GM21423 (cell line): ENCODE measurements at regions not wholly inside any gene's neighbourhood (a gene's known extent, or its start where the extent isn't known, plus 50 kb on each side); places are given as distances from the start of the nearest gene placed in this dataset.

Source experiments
- ATAC-seq: cut with Tn5 transposase; IDR thresholded peaks from one replicate; pipeline ENCODE4 v1.9.1; 2021; ENCODE audit warnings: mild to moderate bottlenecking, moderate library complexity; ENCODE audit not compliant: unreplicated experiment

- no peak for ATAC-seq
These were observed 96.9 kb upstream of the GLS start for GRCh38 chr2:190783513-190784263.

GRCh38 chr2:190785334-190785733, 95.3 kb upstream of the GLS start:
- ATAC-seq, result no peak

- ATAC-seq, result no peak
These were observed 94.0 kb upstream of the GLS start for GRCh38 chr2:190786404-190787166.

DNA sequence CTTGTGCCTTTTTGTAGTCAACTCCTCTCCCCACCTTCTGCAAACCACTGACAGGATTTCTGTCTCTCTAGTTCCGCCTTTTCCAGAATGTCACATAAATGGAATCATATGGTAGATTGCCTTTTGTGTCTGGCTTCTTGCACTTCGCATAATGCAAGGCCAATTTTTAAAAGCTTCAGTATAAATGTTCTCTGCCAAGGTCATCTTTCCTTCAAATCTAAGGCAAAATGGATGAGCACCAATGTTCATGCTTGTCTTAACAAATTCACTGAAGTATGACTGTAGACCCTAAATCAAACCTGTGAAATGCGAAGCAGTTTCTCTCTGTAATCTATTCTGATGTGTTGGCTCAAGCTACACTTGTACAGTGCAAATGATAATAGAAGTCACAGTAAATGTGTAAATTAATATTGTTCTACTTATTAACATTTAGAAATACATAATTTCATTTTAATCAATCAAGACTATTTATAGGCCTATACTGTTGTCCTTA, 92.8 kb upstream of the GLS start:
- ATAC-seq, result no peak

- no peak for ATAC-seq
These were observed 91.3 kb upstream of the GLS start for GRCh38 chr2:190789074-190790004.

DNA sequence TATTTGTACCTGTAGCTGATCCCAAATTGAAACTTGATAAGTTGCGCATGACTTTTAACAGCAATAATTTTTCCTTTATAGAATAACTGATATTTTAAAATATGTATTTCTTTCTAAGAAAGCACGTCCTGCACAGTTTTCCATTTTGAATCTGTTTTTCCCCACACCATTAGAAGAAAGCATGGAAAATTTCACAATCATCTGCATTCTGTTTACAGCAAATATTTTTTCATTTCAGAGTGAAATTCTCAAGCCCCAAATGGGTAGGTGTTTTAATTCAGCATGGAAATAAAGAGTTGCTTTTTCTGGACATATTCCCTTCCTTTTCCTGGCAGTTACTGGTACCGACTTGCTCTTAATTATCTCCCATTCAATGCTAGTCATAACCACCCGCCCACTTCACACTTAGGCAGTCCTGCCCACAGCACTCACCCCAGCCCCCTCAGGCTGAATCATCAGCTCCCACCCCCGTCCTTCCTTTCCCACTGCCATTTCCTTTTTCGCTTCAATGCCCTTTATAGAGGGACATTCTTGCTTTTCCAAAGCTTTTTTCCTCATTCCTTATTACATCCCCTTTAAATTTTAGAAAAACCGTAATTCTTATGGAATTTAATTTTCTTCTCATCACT, 89.2 kb upstream of the GLS start:
- no peak for ATAC-seq

- no peak for ATAC-seq
These were observed 88.5 kb upstream of the GLS start for GRCh38 chr2:190791976-190792575.

DNA sequence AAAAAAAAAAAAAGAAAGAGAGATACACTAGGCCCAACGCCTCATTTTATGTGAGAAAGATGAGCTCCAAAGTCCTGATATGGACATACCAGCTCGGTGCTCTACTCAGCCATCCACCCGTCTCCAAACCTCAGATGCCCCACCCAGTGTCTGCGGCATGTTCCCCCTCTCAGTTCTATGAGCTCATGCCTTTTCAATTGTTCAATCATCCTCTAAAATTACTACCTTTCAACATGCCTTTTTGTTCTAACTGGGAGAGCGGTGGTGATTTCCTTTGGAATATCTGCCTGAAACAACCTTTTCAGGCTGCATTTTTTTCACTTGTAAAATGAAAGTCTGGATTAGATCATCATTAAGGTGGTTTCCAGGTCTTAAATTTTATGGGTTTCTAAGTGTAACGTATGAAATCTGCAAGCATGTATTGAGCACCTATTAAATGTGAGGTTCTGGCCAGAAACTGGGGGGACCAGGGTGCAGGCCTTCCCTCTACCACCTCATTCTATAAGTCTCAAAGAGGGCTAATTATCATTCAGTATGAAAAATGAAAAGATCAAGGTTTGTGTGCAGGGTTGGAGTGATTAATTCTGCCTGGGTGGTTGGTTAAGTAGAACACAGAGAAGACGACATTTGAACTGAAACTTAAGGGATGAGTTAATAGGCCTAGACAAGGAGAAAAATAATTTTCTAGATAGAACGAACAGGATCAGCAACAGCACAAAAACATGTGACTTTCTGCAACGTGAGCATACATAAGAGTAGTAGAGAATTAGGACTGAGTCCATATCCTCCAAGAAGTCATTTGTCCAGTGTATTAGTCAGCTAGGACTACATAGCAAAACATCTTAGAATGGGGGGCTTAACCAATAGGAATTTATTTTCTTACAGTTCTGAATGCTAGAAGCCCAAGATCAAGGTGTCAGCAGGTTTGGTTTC, 87.4 kb upstream of the GLS start:
- no peak for ATAC-seq

- no peak for ATAC-seq
These were observed 86.2 kb upstream of the GLS start for GRCh38 chr2:190794377-190794776.

DNA sequence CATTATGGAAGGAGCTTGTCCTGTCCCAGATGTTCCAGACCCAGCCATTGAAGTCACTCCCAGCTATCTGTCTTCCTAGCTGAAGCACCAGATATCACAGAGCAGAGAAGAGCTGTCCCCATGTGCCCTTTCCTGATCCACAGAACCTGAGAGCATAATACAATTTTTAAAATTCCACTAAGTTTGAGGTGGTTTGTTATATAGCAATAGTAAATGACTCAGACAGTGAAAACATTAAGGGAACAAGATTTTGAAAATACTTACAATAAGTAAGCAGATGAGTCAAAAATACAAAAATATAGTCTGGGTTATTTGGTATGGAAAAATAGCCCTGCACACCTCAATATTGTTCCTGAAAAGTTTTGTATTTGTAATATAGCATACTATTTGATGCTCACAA, 85.8 kb upstream of the GLS start:
- ATAC-seq, result no peak

- ATAC-seq, result no peak
These were observed 84.9 kb upstream of the GLS start for GRCh38 chr2:190795686-190796085.

DNA sequence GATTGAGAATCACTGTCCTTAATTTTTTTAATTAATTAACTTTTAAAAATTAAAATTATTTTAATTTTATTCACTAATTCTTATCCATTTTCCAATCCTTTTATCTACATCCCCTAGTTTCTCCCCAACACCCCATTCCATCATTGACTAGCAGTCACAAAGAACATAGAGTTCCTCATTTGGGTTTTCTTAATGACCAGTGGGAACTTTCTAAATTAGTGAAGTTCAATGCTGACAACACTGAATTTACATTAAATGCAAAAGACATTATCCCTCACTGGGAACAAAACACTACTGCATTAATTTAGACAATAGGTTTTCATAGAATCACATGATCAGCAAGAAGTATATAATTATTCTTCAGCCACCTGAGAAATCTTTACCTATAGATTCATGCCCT, 80.6 kb upstream of the GLS start:
- no peak for ATAC-seq

- ATAC-seq, result no peak
These were observed 80.1 kb upstream of the GLS start for GRCh38 chr2:190800528-190800927.

DNA sequence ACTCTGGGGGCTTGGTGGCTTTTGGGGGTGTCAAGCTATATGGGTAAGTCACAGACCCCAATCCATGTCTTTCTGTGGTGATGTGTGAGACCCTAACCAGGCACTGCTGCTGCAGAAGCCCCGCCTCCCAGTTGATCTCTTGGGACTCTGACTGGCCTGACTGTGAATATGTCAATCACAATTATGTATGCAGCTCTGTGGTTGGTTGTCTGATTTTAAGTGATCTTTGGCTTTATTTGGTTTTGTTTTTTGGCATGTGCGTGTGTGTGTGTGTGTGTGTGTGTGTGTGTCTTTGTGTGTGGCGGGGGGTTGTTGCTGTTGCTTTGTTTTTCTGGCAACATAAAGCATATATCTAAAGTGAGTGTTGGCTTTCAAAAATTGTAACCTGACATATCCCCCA, 78.5 kb upstream of the GLS start:
- ATAC-seq, result no peak

DNA sequence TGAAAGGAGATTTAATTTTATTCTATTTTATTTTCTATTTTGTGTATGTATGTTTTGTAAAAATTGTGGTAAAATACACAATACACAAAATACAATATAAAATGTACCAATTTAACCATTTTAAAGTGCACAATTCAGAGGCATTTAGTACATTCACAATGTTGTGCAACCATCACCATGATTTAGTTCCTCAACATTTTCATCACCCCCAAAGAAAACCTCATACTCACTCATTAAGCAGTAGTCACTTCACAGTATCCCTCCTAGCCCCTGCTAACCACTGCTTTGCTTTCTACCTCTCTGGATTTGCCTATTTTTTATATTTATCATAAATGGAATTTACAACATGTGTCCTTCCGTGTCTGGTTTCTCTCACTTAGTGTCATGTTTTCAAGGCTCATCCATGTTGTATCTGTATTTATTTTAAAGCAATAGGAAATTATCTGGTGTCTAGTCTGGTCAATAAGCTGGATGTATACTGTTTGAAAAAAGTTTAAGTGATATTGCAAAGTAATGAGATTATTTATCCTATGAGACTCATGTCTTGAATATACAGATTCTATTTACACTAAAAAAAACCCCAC, 77.9 kb upstream of the GLS start:
- no peak for ATAC-seq

GRCh38 chr2:190804182-190804795, 76.3 kb upstream of the GLS start:
- no peak for ATAC-seq

DNA sequence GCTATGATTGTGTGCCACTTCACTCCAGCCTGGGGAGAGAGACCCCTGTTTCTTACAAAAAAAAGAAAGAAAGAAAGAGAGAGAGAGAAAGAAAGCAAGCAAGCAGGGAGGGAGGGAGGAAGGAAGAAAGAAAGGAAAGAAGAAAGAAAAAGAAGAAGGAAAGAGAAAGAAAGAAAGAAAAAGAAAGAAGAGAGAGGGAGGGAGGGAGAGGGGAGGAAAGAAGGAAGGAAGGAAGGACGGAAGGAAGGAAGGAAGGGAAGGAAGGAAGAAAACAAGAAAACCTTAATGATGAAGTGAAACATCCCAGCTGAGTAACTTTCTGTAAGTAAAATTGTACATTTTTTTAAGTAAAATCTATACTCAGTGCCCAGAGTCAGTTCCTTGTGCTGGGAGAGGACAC, 75.5 kb upstream of the GLS start:
- ATAC-seq, result no peak

DNA sequence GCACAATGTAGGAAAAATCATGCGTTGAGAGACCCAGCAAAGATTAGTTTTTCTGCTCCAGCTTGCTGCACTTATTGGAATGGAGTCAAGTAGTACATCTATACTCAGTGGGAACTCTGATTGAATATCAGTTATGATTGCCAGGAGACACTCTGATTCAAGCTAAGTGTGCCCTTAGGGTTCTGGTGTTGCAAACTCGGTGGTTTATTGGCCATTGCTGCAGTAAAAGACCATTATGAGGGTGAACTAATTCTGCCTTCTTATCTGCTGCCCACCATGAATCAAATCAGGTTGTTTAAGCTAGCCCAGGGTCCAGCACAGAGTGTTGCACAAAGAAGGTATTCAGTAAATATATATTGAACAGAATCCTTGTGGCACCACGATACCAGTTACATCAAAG, 74.8 kb upstream of the GLS start:
- no peak for ATAC-seq

DNA sequence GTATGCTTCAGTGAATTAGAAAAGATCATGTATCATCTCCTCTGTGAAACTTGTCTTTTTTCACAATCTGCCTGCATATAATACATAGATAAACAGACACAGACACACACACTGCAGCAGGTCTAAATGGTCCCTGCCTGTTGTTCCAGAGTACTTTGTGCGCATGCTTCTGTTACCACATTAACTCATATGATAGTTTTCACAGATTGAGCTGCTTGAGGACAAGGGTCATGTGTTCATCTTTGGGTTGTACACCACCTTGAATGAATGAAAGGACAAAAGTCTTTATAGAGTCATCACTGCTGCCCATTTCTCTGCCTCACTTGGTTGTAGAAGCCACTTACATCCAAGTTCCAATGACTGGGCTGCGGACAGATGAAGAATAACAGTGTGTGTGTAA, 72.7 kb upstream of the GLS start:
- ATAC-seq, result no peak
